ENCODE measurements at regions not wholly inside any gene's neighbourhood (a gene's known extent, or its start where the extent isn't known, plus 50 kb on each side); places are given as distances from the start of the nearest gene placed in this dataset.

GRCh38 chr16:35525979-35526590 lies 2066.7 kb downstream of the TP53TG3F start:
- H3K4me3 ChIP-seq (ENCODE audit: low read length) = no peak overlapping the region
- H3K4me1 Mint-ChIP-seq = no peaks in the 10 kb centered on the region
- H3K4me3 Mint-ChIP-seq = no peak overlapping the region
- H3K27ac Mint-ChIP-seq = no peak overlapping the region
- H3K36me3 Mint-ChIP-seq = peaks cover 19% of the 10 kb centered on the region
- H3K4me1 ChIP-seq (ENCODE audit: control insufficient read depth, insufficient read depth, low read length) = no peaks in the 10 kb centered on the region
- DNase-seq (no peak), ATAC-seq (no peak)
- no peak for TF ChIP-seq CTCF (IDR thresholded peaks at IDR 0.05)
- no peaks in the 10 kb centered on the region for H3K27me3 ChIP-seq (ENCODE audit: control insufficient read depth, insufficient read depth, low read length)
- intact Hi-C loops (cut with micrococcal nuclease) = no loop called here
- no peaks in the 10 kb centered on the region for H3K36me3 ChIP-seq (ENCODE audit: control insufficient read depth, insufficient read depth, low read length)
- WGBS (ENCODE audit: insufficient coverage) = 80% methylated on average over 26 of the region's 26 CpGs
- H3K9me3 ChIP-seq (ENCODE audit: control insufficient read depth, insufficient read depth, low read length) = peaks cover 31% of the 10 kb centered on the region
- H3K27me3 Mint-ChIP-seq (ENCODE audit: low read depth in 2 of 2) = no peaks in the 10 kb centered on the region
- peaks cover 13 to 27% of the 10 kb centered on the region in 2 donors for H3K9me3 Mint-ChIP-seq
- H3K27ac ChIP-seq (ENCODE audit: low read length) = no peak overlapping the region

- intact Hi-C loops (cut with micrococcal nuclease) = no loop called here
- ATAC-seq = no peak
- no peak for DNase-seq
- Mint-ChIP-seq H3K4me1 (no peaks in the 10 kb centered on the region), H3K27me3 (ENCODE audit: low read depth in 2 of 2) (no peaks in the 10 kb centered on the region), H3K4me3 (no peak overlapping the region), H3K9me3 (peaks cover 10 to 20% of the 10 kb centered on the region in 2 donors), H3K36me3 (peaks cover 9% of the 10 kb centered on the region), H3K27ac (no peak overlapping the region)
- no peaks in the 10 kb centered on the region for H3K4me1 ChIP-seq (ENCODE audit: control insufficient read depth, insufficient read depth, low read length)
- no peaks in the 10 kb centered on the region for H3K27me3 ChIP-seq (ENCODE audit: control insufficient read depth, insufficient read depth, low read length)
- no peak overlapping the region for H3K4me3 ChIP-seq (ENCODE audit: low read length)
- H3K36me3 ChIP-seq (ENCODE audit: control insufficient read depth, insufficient read depth, low read length) = no peaks in the 10 kb centered on the region
- no peak for TF ChIP-seq CTCF (IDR thresholded peaks at IDR 0.05)
- peaks cover 30% of the 10 kb centered on the region for H3K9me3 ChIP-seq (ENCODE audit: control insufficient read depth, insufficient read depth, low read length)
- WGBS (ENCODE audit: insufficient coverage) = 85% methylated on average over 2 of the region's 4 CpGs
- H3K27ac ChIP-seq (ENCODE audit: low read length) = no peak overlapping the region
These were observed 2073.2 kb downstream of the TP53TG3F start for GRCh38 chr16:35532576-35532975.

GRCh38 chr16:35533683-35534082 lies 2074.3 kb downstream of the TP53TG3F start:
- Mint-ChIP-seq H3K4me3 (no peak overlapping the region), H3K9me3 (peaks cover 9 to 18% of the 10 kb centered on the region in 2 donors), H3K4me1 (no peaks in the 10 kb centered on the region), H3K27me3 (ENCODE audit: low read depth in 2 of 2) (no peaks in the 10 kb centered on the region), H3K36me3 (peaks cover 8% of the 10 kb centered on the region), H3K27ac (no peak overlapping the region)
- DNase-seq = no peak
- H3K9me3 ChIP-seq (ENCODE audit: control insufficient read depth, insufficient read depth, low read length) = peaks cover 23% of the 10 kb centered on the region
- no peak for ATAC-seq
- 80% methylated on average over 1 of the region's 2 CpGs for WGBS (ENCODE audit: insufficient coverage)
- no peaks in the 10 kb centered on the region for H3K27me3 ChIP-seq (ENCODE audit: control insufficient read depth, insufficient read depth, low read length)
- H3K4me1 ChIP-seq (ENCODE audit: control insufficient read depth, insufficient read depth, low read length) = no peaks in the 10 kb centered on the region
- H3K36me3 ChIP-seq (ENCODE audit: control insufficient read depth, insufficient read depth, low read length) = no peaks in the 10 kb centered on the region
- no peak overlapping the region for H3K27ac ChIP-seq (ENCODE audit: low read length)
- intact Hi-C loops (cut with micrococcal nuclease) = no loop called here
- no peak overlapping the region for H3K4me3 ChIP-seq (ENCODE audit: low read length)
- TF ChIP-seq CTCF (IDR thresholded peaks at IDR 0.05) = no peak

- H3K4me1 Mint-ChIP-seq = no peaks in the 10 kb centered on the region
- 79% methylated on average over 27 of the region's 27 CpGs for WGBS (ENCODE audit: insufficient coverage)
- peaks cover 17% of the 10 kb centered on the region for H3K36me3 Mint-ChIP-seq
- no peak overlapping the region for H3K4me3 ChIP-seq (ENCODE audit: low read length)
- no peak overlapping the region for H3K27ac ChIP-seq (ENCODE audit: low read length)
- ATAC-seq (no peak), DNase-seq (no peak)
- H3K9me3 Mint-ChIP-seq = peaks cover 2 to 34% of the 10 kb centered on the region in 2 donors
- peaks cover 13% of the 10 kb centered on the region for H3K9me3 ChIP-seq (ENCODE audit: control insufficient read depth, insufficient read depth, low read length)
- intact Hi-C loops (cut with micrococcal nuclease) = no loop called here
- H3K4me3 Mint-ChIP-seq = no peak overlapping the region
- no peaks in the 10 kb centered on the region for H3K4me1 ChIP-seq (ENCODE audit: control insufficient read depth, insufficient read depth, low read length)
- H3K27ac Mint-ChIP-seq = no peak overlapping the region
- TF ChIP-seq CTCF (IDR thresholded peaks at IDR 0.05) = no peak
- no peaks in the 10 kb centered on the region for H3K36me3 ChIP-seq (ENCODE audit: control insufficient read depth, insufficient read depth, low read length)
- no peaks in the 10 kb centered on the region for H3K27me3 Mint-ChIP-seq (ENCODE audit: low read depth in 2 of 2)
- no peaks in the 10 kb centered on the region for H3K27me3 ChIP-seq (ENCODE audit: control insufficient read depth, insufficient read depth, low read length)
These were observed 2084.1 kb downstream of the TP53TG3F start for GRCh38 chr16:35543486-35543885.

All from natural killer cell (primary cell).